CD4-positive, alpha-beta T cell treated with Interferon alpha-2 for 1 hour (primary cell): ENCODE measurements at regions not wholly inside any gene's neighbourhood (a gene's known extent, or its start where the extent isn't known, plus 50 kb on each side); places are given as distances from the start of the nearest gene placed in this dataset.

ENCODE experiments used
- DNase-seq, 2 donors: peaks; one replicate each; pipeline ENCODE4 v3.0.0-alpha.2; 2020 to 2022

- no peak for DNase-seq
These were observed 74.7 kb upstream of the PIWIL1 start for GRCh38 chr12:130263025-130263424.

- DNase-seq = no peak
These were observed 73.7 kb upstream of the PIWIL1 start for GRCh38 chr12:130263996-130264395.

GRCh38 chr12:130266751-130267150 lies 70.9 kb upstream of the PIWIL1 start:
- DNase-seq = no peak

GRCh38 chr12:130280231-130280630 lies 57.5 kb upstream of the PIWIL1 start:
- no peak for DNase-seq

- DNase-seq = no peak
These were observed 56.9 kb upstream of the PIWIL1 start for GRCh38 chr12:130280742-130281141.

GRCh38 chr12:130281153-130281799 lies 56.4 kb upstream of the PIWIL1 start:
- peak; percentile 10 to 15 for DNase-seq

- no peak for DNase-seq
These were observed 51.6 kb upstream of the PIWIL1 start for GRCh38 chr12:130286041-130286440.

GRCh38 chr12:130286741-130287440 lies 50.8 kb upstream of the PIWIL1 start:
- DNase-seq = no peak
